ENCODE measurements at regions not wholly inside any gene's neighbourhood (a gene's known extent, or its start where the extent isn't known, plus 50 kb on each side); places are given as distances from the start of the nearest gene placed in this dataset.
"Not testable (repeated sequence)": the region's sequence is repeated elsewhere in the genome, so short reads cannot be mapped to it uniquely, and the experiment has no call there.

DNA sequence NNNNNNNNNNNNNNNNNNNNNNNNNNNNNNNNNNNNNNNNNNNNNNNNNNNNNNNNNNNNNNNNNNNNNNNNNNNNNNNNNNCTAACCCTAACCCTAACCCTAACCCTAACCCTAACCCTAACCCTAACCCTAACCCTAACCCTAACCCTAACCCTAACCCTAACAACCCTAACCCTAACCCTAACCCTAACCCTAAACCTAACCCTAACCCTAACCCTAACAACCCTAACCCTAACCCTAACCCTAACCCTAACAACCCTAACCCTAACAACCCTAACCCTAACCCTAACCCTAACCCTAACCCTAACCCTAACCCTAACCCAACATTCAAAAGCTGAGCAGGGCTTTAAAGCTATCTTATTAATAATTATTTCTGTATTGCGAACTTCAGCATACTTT lies 182.5 kb upstream of the FAM20C start:
- DNase-seq (ENCODE audit: low spot score): not testable (repeated sequence)

DNA sequence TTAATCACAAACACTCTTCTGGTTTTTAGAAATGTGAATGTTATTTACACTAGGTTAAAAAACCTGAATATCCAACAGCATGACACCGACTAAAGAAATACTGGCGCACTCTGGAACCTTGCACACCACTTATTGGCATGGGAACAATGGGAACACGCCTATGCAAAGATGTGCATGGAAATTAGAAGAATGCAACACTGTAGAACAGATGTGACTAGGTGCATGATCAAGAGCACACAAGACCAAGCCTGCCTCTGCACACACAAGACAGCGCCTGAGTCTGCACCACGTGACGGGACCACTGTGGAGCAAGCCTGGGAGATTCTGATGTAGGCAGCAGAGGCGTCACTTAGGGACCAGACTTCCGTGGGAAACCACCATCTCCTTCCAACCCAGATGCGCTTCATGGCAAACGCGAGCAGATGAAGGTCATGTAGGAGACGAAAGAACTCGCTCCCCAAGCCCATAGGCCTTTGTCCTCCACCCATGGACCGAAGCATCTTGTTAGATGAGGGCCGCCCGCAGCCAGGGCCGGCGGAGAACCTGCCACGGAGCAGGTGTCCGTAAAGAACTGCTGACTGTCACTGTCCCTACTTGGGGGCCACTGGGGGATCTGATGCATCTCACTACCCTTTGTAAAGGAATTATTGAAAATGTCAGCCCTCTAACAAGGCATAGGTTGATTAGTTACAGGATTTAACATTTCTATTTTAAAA lies 159.6 kb upstream of the FAM20C start:
- DNase-seq (ENCODE audit: low spot score): not testable (repeated sequence)

DNA sequence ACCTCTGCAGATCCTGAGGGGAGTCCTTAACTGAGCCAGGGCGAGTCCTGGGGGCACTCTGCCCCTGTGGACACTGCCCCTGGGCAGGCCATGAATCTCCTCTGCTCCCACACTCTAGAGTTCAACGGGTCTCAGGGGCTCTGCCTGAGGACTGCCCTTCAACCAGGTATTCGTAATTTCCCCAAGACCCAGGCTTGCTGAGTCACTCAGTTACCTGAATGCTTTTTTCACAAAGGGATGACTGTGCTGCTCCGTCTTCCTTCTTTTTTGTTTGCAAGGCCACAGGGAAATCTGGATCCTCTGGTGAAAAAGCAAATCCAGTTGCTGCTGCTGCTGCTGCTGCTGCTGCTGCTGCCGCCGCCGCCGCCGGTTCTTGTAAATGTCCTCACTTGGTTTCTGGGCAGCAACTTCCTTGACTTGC lies 157.2 kb upstream of the FAM20C start:
- not testable (repeated sequence) for DNase-seq (ENCODE audit: low spot score)

DNA sequence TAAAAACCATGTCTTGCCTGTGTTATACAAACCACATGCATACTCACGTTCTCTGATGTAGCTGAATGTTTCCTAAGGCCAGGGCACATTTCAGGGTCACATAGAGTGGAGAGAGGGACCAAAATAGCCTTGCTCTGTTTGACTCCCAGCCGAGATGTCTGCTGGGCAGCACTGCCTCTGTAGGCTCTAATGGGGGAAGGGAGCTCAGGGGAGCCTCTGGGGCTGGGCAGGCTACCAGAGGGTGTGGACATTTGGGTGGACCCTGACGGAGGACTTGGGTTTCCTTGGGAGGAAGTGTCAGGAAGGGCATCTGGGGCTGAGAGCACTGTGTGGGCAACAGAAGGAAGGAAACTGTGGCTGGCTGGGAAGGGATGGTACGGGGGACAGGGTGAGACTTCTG lies 155.8 kb upstream of the FAM20C start:
- not testable (repeated sequence) for DNase-seq (ENCODE audit: low spot score)

DNA sequence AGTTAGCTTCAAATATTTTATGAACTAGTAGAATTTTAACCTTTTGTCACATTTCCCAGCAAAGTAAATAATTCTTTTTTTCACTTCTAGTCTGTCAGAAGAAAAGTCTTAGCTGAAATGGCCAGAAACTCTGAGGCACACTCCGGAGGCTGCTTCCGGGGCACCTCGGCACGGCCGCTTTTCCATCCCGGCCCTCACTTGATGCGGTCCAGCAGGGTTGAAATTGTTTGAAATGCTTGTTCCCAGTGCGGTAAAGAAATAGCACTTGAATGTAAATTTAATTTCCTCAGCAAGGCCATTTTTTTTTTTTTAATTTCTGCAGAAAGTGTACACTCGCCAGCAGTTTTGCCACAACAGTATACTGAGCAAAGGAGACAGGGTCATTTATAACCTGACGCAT lies 154.7 kb upstream of the FAM20C start:
- not testable (repeated sequence) for DNase-seq (ENCODE audit: low spot score)

DNA sequence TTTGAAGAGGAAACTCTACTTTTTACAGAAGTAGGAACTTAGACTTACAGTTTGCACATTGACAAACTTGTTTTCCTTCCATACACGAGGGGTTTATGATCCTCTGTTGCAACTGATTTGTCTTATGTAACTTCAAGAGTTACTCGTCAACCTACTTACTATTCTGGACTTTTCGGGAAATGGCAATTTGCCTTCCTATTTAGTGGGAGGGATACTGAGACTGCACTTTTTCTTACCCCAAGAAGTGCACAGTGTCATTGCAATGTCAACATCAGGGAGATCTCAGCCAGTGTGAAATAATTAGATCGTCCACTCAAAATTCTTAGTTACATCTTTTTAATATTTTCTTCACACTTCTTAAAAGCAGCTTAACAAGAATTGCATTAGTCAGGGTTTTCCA lies 153.9 kb upstream of the FAM20C start:
- DNase-seq (ENCODE audit: low spot score): not testable (repeated sequence)

DNA sequence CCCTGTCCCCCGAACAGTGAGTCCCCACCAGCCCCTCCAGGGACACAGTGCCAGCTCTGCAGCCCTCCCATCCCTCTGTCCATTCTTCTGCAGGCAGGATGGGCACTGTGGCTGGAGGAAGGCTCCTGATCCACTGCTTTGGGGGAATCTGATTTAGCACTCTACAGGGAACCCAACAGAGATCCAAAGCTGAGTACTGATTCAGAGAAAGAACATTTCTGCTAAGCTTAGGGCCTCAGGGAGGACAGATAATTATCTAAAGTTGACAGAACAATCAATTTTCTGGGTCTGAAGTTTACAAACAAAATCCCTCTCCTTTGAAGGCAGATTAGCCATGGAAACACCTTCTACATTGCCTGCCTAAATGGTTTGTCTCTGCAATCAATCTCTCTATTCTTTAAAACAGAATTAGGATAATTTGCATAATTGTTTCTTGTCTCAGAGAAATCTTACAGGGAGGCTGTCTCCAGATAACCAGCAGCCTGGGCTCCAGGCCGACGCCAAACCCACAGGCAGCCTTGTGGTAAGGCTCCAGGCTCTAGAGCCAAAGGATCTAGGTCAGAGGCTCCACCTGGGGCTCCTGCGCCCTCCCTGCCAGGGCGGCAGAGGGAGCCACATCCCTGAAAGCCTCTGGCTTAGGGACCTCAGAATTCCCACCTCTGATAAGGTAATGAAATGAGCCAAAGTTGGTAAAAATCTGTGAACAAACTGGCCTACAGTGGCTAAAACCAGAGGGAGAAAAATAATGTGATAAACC lies 152.2 kb upstream of the FAM20C start:
- DNase-seq (ENCODE audit: low spot score): not testable (repeated sequence)

DNA sequence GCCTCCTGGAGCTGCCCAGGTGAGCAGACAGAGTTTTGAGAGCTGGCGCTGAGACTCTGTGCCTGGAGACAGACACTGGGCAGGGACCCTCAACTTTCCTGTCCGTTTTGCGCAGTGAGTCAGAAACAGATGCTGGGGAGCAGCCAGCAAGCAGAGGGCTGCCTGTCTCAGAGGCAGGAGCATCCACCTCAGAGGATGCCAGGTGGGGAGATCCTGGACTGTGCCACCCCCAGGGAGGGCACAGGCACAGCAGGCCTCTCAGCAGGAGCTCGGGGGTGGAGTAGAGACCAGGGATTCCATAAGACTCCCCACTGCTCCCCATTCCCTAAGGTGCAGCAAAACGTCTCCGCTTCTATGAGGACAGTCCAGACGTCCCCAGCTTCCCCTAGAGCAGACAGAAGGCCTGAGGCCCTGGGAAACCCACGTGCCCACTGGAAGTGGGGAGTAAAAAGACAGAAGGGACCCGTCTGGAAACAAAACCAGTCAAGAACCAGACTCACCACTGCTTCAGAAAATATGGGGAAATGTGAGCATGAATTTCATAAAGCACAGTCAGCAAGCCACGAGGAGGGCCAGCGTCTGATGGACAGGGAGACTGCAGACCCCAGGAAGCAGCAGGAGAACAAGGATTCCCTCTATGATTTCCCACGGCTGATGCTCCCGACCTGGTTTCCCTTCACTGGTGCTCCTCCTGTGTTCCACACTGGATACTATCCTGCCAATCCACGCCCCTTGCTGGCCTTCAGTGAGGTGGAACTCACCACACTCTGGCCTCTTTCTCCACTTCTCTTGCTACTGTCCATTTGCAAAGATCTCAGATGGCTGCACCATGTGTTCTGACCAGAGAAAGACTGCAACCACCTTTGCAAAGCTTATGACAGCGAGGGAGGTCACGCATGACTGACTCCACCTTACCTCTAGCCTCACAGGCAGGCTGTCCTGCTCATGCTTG lies 151.3 kb upstream of the FAM20C start:
- TF ChIP-seq, protein P1, sequence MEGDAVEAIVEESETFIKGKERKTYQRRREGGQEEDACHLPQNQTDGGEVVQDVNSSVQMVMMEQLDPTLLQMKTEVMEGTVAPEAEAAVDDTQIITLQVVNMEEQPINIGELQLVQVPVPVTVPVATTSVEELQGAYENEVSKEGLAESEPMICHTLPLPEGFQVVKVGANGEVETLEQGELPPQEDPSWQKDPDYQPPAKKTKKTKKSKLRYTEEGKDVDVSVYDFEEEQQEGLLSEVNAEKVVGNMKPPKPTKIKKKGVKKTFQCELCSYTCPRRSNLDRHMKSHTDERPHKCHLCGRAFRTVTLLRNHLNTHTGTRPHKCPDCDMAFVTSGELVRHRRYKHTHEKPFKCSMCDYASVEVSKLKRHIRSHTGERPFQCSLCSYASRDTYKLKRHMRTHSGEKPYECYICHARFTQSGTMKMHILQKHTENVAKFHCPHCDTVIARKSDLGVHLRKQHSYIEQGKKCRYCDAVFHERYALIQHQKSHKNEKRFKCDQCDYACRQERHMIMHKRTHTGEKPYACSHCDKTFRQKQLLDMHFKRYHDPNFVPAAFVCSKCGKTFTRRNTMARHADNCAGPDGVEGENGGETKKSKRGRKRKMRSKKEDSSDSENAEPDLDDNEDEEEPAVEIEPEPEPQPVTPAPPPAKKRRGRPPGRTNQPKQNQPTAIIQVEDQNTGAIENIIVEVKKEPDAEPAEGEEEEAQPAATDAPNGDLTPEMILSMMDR (IDR thresholded peaks at IDR 0.05; ENCODE audit: extremely low read depth, missing control alignments): no peak
- no peak for DNase-seq (ENCODE audit: low spot score)

DNA sequence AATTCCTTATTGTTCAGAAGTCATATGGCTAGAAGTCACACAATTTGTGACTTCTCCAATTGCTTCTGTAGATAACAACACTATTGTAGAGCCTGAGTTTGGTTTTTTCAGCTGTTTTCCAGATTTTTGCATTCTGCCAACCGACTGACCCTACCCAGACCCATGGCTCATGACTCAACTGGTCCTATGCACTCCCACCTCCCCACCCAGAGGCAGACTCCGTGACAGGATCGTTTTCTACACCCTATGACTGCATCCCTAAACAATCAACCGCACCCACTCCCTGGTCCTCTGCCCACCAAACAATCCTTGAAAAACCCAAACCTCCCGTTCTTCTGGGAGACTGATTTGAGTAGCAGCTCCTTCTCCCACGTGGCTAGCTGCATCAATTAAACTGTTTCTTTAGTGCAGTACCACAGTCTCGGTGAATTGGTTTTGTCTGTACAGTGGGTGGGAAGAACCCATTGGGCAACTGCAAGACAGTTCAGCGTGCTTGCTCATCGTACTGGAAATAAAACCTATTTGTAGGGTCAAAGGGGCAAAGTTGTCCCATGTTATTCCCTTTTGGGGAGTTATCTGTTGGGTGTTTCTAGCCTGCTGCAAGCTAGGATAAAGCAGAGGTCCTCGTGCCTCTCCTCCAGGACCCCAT lies 150.3 kb upstream of the FAM20C start:
- no peak for DNase-seq (ENCODE audit: low spot score)
- TF ChIP-seq, protein P1 (IDR thresholded peaks at IDR 0.05; ENCODE audit: extremely low read depth, missing control alignments): no peak

DNA sequence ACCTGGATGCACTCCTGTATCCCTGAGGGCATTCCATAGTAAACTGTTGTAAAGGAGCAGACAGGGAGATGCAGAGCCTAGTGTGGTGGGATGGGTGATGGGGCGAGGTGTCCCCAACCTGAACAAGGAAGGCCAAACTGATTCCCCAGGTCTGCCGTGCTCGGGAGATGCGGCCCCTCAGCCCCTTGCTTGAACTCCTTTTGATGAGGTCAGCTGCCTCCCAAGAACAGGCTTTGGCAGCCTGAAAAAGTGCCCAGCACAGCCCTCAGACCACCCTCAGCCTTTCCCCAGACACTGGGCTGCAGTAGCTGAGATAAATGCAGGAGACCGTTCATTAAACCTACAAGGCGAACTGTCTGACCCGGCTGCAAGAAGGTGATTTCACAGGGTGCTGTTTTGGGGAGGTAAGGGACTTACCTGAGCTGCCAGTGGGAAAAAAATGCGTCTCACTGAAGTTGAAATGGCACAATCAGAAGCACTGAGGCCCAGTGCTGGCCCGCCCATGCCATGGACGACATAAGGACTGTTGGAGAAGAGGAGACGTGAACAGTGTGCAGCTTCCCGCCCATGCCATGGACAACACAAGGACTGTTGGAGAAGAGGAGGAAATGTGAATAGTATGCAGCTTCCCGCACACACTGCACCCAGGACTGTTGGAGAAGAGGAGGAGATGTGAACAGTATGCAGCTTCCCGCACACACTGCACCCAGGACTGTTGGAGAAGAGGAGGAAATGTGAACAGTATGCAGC lies 148.4 kb upstream of the FAM20C start:
- TF ChIP-seq, protein P1 (IDR thresholded peaks at IDR 0.05; ENCODE audit: extremely low read depth, missing control alignments): no peak
- DNase-seq (ENCODE audit: low spot score): no peak

All from GM20000 (cell line).